Neural cell (in vitro differentiated cells): ENCODE measurements at regions not wholly inside any gene's neighbourhood (a gene's known extent, or its start where the extent isn't known, plus 50 kb on each side); places are given as distances from the start of the nearest gene placed in this dataset.

ENCODE experiments used
- H2AFZ ChIP-seq: fragments of 200-600, 300-800 bp; sonication (generic), shearing (Covaris generic); 2 replicates; pipeline ENCODE4 v1.6.0; 2014; ENCODE audit warnings: low read depth, mild to moderate bottlenecking, antibody characterized with exemption, low read length, moderate library complexity
- H3F3A ChIP-seq: fragments of 200-600 bp; shearing (Covaris generic); 2 replicates; pipeline ENCODE4 v1.6.1; 2016; ENCODE audit warnings: mild to moderate bottlenecking, moderate library complexity, mixed read lengths, antibody characterized with exemption, low read length; ENCODE audit not compliant: insufficient read depth, poor library complexity, severe bottlenecking
- H3K27ac ChIP-seq: fragments of 200-600, 300-800 bp; sonication (generic), shearing (Covaris generic); 2 replicates; pipeline ENCODE4 v1.5.1; 2014; ENCODE audit warnings: mild to moderate bottlenecking, low read length, moderate library complexity
- H3K27me3 ChIP-seq: fragments of 300-800, 200-600 bp; sonication (generic), shearing (Covaris generic); 2 replicates; pipeline ENCODE4 v1.6.0; 2014; ENCODE audit warnings: mild to moderate bottlenecking, low read depth, low read length, moderate library complexity; ENCODE audit not compliant: insufficient read depth
- H3K36me3 ChIP-seq: fragments of 300-800, 200-600 bp; sonication (generic), shearing (Covaris generic); 2 replicates; pipeline ENCODE4 v1.5.1; 2014; ENCODE audit warnings: mild to moderate bottlenecking, antibody characterized with exemption, low read length, moderate library complexity; ENCODE audit not compliant: insufficient read depth
- H3K4me2 ChIP-seq: fragments of 300-800, 200-600 bp; sonication (generic), shearing (Covaris generic); 2 replicates; pipeline ENCODE4 v1.6.0; 2014; ENCODE audit warnings: mild to moderate bottlenecking, low read length
- H3K4me3 ChIP-seq: fragments of 300-800, 200-600 bp; sonication (generic), shearing (Covaris generic); 2 replicates; pipeline ENCODE4 v1.5.1; 2014; ENCODE audit warnings: mild to moderate bottlenecking, low read length, moderate library complexity
- H3K79me2 ChIP-seq: fragments of 200-600 bp; shearing (Covaris generic); replicated peaks from 2 replicates; pipeline ENCODE4 v1.6.0; 2014; ENCODE audit warnings: mild to moderate bottlenecking, low read length, moderate library complexity; ENCODE audit not compliant: insufficient read depth
- H3K9ac ChIP-seq: fragments of 300-800, 200-600 bp; sonication (generic), shearing (Covaris generic); 2 replicates; pipeline ENCODE4 v1.6.1; 2016; ENCODE audit warnings: mild to moderate bottlenecking, low read length, mixed read lengths
- H3K9me2 ChIP-seq: fragments of 200-600 bp; shearing (Covaris generic); 2 replicates; pipeline ENCODE4 v1.6.1; 2016; ENCODE audit warnings: mild to moderate bottlenecking, low read length, mixed read lengths; ENCODE audit not compliant: insufficient read depth
- H3K9me3 ChIP-seq: fragments of 200-600, 300-800 bp; sonication (generic), shearing (Covaris generic); 2 replicates; pipeline ENCODE4 v1.6.1; 2016; ENCODE audit warnings: mild to moderate bottlenecking, mixed run types, low read length, moderate library complexity, mixed read lengths
- H4K20me1 ChIP-seq: fragments of 200-600 bp; shearing (Covaris generic); 2 replicates; pipeline ENCODE4 v1.6.1; 2016; ENCODE audit warnings: mild to moderate bottlenecking, mixed run types; ENCODE audit not compliant: insufficient read depth
- CTCF ChIP-seq: fragments of 450-650 bp; IDR thresholded peaks from 2 replicates; pipeline ENCODE4 v1.5.1; 2014; ENCODE audit warnings: antibody characterized with exemption, mild to moderate bottlenecking, moderate library complexity; ENCODE audit not compliant: poor library complexity, severe bottlenecking
- EP300 ChIP-seq: fragments of 450-650 bp; conservative IDR thresholded peaks from 2 replicates; pipeline ENCODE4 v1.6.1; 2014; ENCODE audit warnings: antibody characterized with exemption, mild to moderate bottlenecking, moderate library complexity; ENCODE audit not compliant: poor library complexity, severe bottlenecking
- EZH2 ChIP-seq: fragments of 200-600, 300-800 bp; shearing (Covaris generic), sonication (generic); IDR thresholded peaks from 2 replicates; pipeline ENCODE4 v1.6.1; 2014; ENCODE audit warnings: antibody characterized with exemption, low read length, borderline replicate concordance, mild to moderate bottlenecking; ENCODE audit not compliant: insufficient read depth, poor library complexity, severe bottlenecking
- MXI1 ChIP-seq: fragments of 450-650 bp; conservative IDR thresholded peaks from 2 replicates; pipeline ENCODE4 v1.6.1; 2014; ENCODE audit warnings: antibody characterized with exemption, mild to moderate bottlenecking; ENCODE audit not compliant: poor library complexity, severe bottlenecking
- POLR2AphosphoS5 ChIP-seq: IDR thresholded peaks from 2 replicates; pipeline ENCODE4 v1.6.1; 2012
- RAD21 ChIP-seq: fragments of 450-650 bp; conservative IDR thresholded peaks from 2 replicates; pipeline ENCODE4 v1.6.1; 2014; ENCODE audit warnings: antibody characterized with exemption, mild to moderate bottlenecking, moderate library complexity
- SMC3 ChIP-seq: fragments of 450-650 bp; conservative IDR thresholded peaks from 2 replicates; pipeline ENCODE4 v1.6.1; 2014; ENCODE audit warnings: antibody characterized with exemption, mild to moderate bottlenecking, moderate library complexity; ENCODE audit not compliant: poor library complexity
- TAF1 ChIP-seq: IDR thresholded peaks from 2 replicates; pipeline ENCODE4 v1.6.1; 2012; ENCODE audit warnings: low read depth
- TF ChIP-seq, protein P1 (sequence below): IDR thresholded peaks from 2 replicates; pipeline ENCODE4 v1.6.1; 2012; ENCODE audit warnings: borderline replicate concordance

- Histone ChIP-seq H3K4me3 (no peak overlapping the region), H3K9me2 (no peaks in the 10 kb centered on the region), H2AFZ (no peak overlapping the region), H3F3A (no peaks in the 10 kb centered on the region), H3K36me3 (no peaks in the 10 kb centered on the region), H3K9me3 (no peaks in the 10 kb centered on the region), H3K27me3 (no peaks in the 10 kb centered on the region), H3K79me2 (no peaks in the 10 kb centered on the region), H3K27ac (no peak overlapping the region), H3K9ac (no peak overlapping the region), H3K4me2 (no peak overlapping the region), H4K20me1 (no peaks in the 10 kb centered on the region)
- TF ChIP-seq CTCF (no peak), POLR2AphosphoS5 (no peak), EP300 (no peak), MXI1 (no peak), RAD21 (no peak), EZH2 (no peak), TAF1 (no peak), SMC3 (no peak)
- TF ChIP-seq, protein P1, sequence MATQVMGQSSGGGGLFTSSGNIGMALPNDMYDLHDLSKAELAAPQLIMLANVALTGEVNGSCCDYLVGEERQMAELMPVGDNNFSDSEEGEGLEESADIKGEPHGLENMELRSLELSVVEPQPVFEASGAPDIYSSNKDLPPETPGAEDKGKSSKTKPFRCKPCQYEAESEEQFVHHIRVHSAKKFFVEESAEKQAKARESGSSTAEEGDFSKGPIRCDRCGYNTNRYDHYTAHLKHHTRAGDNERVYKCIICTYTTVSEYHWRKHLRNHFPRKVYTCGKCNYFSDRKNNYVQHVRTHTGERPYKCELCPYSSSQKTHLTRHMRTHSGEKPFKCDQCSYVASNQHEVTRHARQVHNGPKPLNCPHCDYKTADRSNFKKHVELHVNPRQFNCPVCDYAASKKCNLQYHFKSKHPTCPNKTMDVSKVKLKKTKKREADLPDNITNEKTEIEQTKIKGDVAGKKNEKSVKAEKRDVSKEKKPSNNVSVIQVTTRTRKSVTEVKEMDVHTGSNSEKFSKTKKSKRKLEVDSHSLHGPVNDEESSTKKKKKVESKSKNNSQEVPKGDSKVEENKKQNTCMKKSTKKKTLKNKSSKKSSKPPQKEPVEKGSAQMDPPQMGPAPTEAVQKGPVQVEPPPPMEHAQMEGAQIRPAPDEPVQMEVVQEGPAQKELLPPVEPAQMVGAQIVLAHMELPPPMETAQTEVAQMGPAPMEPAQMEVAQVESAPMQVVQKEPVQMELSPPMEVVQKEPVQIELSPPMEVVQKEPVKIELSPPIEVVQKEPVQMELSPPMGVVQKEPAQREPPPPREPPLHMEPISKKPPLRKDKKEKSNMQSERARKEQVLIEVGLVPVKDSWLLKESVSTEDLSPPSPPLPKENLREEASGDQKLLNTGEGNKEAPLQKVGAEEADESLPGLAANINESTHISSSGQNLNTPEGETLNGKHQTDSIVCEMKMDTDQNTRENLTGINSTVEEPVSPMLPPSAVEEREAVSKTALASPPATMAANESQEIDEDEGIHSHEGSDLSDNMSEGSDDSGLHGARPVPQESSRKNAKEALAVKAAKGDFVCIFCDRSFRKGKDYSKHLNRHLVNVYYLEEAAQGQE = no peak
These were observed 114.8 kb downstream of the FAM76B start for GRCh38 chr11:95674657-95675358.

- H3K79me2 ChIP-seq = no peaks in the 10 kb centered on the region
- H3K9me3 ChIP-seq = no peaks in the 10 kb centered on the region
- no peaks in the 10 kb centered on the region for H3K27me3 ChIP-seq
- H3K36me3 ChIP-seq = no peaks in the 10 kb centered on the region
- H3K4me2 ChIP-seq = no peak overlapping the region
- TF ChIP-seq SMC3 (no peak), POLR2AphosphoS5 (no peak), CTCF (no peak), EZH2 (no peak), MXI1 (no peak), EP300 (no peak), TAF1 (no peak), RAD21 (no peak)
- TF ChIP-seq, protein P1 = no peak
- no peak overlapping the region for H2AFZ ChIP-seq
- no peaks in the 10 kb centered on the region for H3F3A ChIP-seq
- H4K20me1 ChIP-seq = no peaks in the 10 kb centered on the region
- no peaks in the 10 kb centered on the region for H3K9me2 ChIP-seq
- H3K9ac ChIP-seq = no peak overlapping the region
- no peak overlapping the region for H3K4me3 ChIP-seq
- no peak overlapping the region for H3K27ac ChIP-seq
These were observed 117.8 kb downstream of the FAM76B start for GRCh38 chr11:95671768-95672167.
